ENCODE measurements at regions not wholly inside any gene's neighbourhood (a gene's known extent, or its start where the extent isn't known, plus 50 kb on each side); places are given as distances from the start of the nearest gene placed in this dataset.

GRCh38 chr15:29917600-29918597, 95.6 kb upstream of the TJP1 start:
- no peak for DNase-seq (ENCODE audit: low read depth)

DNA sequence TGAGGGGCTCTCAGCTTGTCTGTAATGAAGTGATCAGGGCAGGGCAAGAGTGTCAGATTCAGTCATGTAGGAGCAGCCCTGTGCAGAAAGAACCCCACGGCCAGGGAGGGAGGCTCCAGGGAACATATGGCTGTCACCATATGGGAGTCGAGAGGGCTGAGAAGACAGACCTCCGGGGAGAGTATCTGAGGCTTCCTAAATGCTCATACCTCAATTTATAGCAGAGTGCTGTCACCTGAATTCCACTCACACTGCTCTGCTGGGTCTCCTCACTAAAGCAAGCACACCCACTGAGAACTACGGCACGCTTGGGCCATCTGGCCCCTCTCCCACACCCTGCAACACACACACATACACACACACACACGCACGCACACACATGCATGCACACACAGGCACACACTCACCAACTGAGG, 92.3 kb upstream of the TJP1 start:
- DNase-seq (ENCODE audit: low read depth) = no peak

DNA sequence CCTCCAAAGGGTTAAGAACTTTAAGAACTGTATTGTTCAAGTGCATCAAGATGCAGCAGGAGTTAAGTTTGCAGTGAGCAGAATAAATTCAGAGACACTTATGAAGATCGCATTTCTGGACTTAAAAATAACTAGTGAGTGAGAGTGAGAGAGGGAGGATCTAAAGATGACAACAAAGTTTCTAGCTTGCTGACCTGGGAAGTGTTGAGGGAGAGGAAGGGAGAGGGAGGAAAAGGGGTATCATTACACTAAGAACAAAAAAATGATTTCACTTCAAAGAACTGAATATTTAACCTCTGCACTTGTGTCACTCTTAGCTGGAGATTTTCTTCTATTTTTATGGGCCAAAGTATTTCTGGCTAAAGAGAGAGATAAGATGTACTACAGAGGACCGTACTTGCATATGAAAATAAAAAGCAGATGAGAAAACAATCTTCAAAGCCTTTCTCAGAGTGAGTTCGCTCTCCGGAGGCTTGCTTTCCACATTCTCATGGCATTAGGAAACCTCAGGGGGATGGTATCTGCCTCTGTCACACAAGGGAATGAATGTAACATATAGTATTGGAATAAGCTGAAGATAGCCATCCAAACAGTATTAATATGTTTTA, 91.4 kb upstream of the TJP1 start:
- DNase-seq (ENCODE audit: low read depth) = no peak

DNA sequence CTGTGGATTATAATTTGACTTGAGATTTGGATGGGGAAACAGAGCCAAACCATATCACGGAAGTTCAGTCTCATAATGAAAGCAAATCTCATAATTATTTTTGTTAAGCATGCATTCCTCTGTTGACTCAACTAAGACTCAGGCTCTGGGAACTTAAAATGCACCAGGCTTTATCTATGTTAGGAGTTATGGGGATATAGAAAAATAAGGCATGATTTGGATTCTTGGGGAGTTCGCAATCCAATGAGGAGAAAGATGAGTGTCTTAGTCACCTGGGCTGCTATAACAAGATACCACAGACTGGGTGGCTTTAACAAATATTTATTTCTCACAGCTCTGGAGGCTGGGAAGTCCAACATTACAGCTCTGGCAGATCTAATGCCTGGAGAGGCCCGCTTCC, 89.4 kb upstream of the TJP1 start:
- no peak for DNase-seq (ENCODE audit: low read depth)

DNA sequence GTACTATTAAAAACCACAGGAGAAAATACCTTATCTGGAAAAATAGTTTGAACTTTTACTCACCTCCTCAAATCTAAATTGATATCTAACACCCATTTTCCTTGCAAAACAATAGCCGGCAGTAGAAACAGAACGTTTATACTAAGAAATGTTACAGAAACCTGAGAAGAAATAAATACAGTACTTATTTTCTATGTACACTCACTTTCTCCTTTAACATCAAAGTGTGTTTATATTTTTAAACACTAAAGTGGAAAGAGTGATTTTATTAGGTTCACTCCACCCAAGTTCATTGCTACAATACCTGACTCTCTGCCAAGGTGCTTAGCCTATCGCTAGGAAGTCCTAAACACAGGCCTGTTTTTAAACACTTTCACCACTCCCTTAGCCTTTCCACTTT, 87.8 kb upstream of the TJP1 start:
- no peak for DNase-seq (ENCODE audit: low read depth)

GRCh38 chr15:29904757-29905417, 82.6 kb upstream of the TJP1 start:
- DNase-seq (ENCODE audit: low read depth) = no peak

DNA sequence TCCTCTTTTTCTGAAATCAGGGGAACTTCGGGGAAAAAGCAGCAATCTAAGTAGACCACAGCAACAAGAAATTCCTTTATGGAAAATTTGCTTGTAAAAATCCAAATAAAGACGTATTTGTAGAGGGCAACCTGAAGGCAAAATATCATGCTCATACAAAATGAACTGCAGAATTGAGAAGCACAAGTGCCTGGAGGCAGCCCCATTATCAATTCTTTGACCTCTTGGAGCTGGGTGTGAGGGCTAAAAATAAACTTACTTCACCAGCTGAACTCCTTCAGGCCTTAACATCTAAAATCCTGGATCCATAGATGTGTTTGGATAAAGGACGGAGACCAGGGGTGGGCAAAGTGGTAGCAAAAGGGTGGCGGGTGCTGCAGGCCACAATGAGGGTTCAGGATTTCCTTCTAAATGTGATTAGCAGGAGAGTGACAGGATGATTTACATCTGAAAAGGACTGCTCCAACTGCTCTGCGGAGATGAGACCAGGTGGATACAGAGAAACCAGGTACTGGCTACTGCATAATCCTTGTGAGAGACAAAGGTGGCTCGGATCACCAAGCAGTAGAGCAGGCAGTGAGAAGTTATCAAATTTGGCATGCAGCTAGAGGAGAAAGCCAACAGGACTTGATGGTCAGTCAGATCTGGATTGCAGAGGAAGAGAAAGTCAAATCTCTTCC, 81.7 kb upstream of the TJP1 start:
- no peak for DNase-seq (ENCODE audit: low read depth)

- no peak for DNase-seq (ENCODE audit: low read depth)
These were observed 80.8 kb upstream of the TJP1 start for GRCh38 chr15:29903028-29903427.

GRCh38 chr15:29900237-29901189, 78.2 kb upstream of the TJP1 start:
- DNase-seq (ENCODE audit: low read depth) = no peak

- DNase-seq (ENCODE audit: low read depth) = no peak
These were observed 73.8 kb upstream of the TJP1 start for GRCh38 chr15:29896062-29896461.

DNA sequence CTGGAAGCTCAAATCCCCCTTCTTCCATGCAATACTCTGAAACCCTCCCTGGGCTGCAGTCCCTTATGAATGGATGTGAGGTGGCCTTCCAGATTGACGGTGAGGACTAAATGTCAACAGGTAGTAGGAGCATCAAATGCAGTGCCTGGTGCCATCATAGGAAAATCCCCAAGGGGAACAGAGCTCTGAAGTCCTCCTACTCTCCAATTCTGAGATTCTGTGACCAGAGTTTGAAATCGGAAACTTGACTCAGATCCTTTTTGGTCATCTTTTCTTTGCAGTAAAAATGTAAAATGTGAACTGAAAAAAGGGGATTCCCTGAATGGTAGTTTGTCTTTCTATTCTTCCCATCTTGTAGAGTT, 68.8 kb upstream of the TJP1 start:
- DNase-seq (ENCODE audit: low read depth) = no peak

- DNase-seq (ENCODE audit: low read depth) = no peak
These were observed 68.2 kb upstream of the TJP1 start for GRCh38 chr15:29890336-29891095.

- DNase-seq (ENCODE audit: low read depth) = no peak
These were observed 67.5 kb upstream of the TJP1 start for GRCh38 chr15:29889542-29890329.

GRCh38 chr15:29888646-29889045, 66.4 kb upstream of the TJP1 start:
- DNase-seq (ENCODE audit: low read depth) = no peak

- DNase-seq (ENCODE audit: low read depth) = no peak
These were observed 65.5 kb upstream of the TJP1 start for GRCh38 chr15:29887721-29888120.

DNA sequence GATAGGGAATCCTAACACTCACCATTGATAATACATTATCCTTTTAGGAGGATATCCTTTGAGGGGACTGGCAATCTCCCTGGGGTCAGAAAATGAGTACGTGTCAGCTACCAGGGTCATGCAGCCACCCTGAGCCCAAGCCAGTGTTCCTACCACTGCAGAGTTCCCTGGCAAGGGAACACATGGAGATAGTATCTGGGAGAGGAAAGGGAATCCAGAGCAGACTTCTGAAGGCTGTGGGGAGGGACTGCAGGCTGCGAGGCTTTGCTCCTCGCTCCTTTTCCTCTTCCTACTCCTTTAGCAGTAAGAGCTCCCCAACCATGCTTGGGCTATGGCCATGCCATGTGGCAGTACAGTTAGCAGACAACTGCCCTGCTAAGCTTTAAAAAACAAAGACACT, 62.9 kb upstream of the TJP1 start:
- DNase-seq (ENCODE audit: low read depth) = no peak

DNA sequence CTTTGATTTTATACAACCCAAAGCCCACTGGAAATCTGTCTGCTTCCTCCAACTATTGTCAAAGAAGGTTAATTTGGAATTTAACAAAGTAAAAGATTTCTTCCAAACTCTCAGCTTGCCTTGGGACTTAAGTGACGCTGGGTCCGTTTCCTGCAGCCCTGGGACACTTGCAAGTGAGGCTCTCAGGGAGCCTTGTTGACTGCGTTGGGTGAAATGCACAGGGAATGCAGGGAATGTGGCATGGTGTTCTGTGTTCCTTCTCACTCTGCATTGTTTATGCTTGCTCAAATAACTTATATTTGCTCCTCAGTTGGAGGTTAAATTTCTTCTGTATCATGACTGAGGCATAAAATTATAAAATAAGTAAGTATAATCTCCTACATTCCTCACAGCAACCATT, 60.9 kb upstream of the TJP1 start:
- no peak for DNase-seq (ENCODE audit: low read depth)

DNA sequence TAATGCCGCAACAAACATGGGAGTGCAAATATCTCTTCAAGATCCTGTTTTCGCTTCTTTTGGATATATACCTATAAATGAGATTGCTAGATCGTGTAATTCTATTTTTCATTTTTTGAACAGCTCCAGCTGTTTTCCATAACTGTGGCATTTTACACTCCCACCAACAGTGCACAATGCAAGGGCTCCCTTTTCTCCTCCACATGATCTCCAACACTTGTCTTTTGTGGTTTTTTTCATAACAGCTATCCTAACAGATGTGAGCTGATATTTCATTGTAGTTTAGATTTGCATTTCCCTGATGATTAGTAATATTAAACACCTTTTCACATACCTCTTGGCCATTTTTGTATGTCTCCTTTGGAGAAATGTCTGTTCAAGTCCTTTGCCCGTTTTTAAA, 58.6 kb upstream of the TJP1 start:
- DNase-seq (ENCODE audit: low read depth) = no peak

GRCh38 chr15:29880341-29880740, 58.1 kb upstream of the TJP1 start:
- no peak for DNase-seq (ENCODE audit: low read depth)

GRCh38 chr15:29874977-29875376, 52.7 kb upstream of the TJP1 start:
- no peak for DNase-seq (ENCODE audit: low read depth)

Measured in activated T-cell treated with anti-CD3 and anti-CD28 coated beads for 48 hours (primary cell).